ENCODE measurements at regions not wholly inside any gene's neighbourhood (a gene's known extent, or its start where the extent isn't known, plus 50 kb on each side); places are given as distances from the start of the nearest gene placed in this dataset.

GRCh38 chr2:212845941-212846340, 305.5 kb downstream of the IKZF2 start:
- peaks cover 44% of the 10 kb centered on the region for H3K4me1 ChIP-seq (ENCODE audit: insufficient read depth, poor library complexity, severe bottlenecking)
- no peaks in the 10 kb centered on the region for H3K9me3 ChIP-seq (ENCODE audit: severe bottlenecking)
- DNase-seq (ENCODE audit: low spot score), result no peak
- no peaks in the 10 kb centered on the region for H3K27me3 ChIP-seq (ENCODE audit: insufficient read depth, poor library complexity, severe bottlenecking)
- ATAC-seq (ENCODE audit: low read depth), result peak; percentile 60
- H3K36me3 ChIP-seq (ENCODE audit: low read depth), result no peaks in the 10 kb centered on the region
- no peak for TF ChIP-seq CTCF (IDR thresholded peaks at IDR 0.05; ENCODE audit: poor library complexity, severe bottlenecking)
- no peak overlapping the region for H3K4me3 ChIP-seq (ENCODE audit: severe bottlenecking)
- H3K27ac ChIP-seq (ENCODE audit: poor library complexity, severe bottlenecking), result peak overlapping the region; percentile 99

GRCh38 chr2:212843409-212844199, 305.0 kb upstream of the ERBB4 start:
- Histone ChIP-seq H3K4me3 (ENCODE audit: severe bottlenecking) (no peak overlapping the region), H3K27me3 (ENCODE audit: insufficient read depth, poor library complexity, severe bottlenecking) (no peaks in the 10 kb centered on the region), H3K9me3 (ENCODE audit: severe bottlenecking) (no peaks in the 10 kb centered on the region), H3K27ac (ENCODE audit: poor library complexity, severe bottlenecking) (peak overlapping the region; percentile 99), H3K4me1 (ENCODE audit: insufficient read depth, poor library complexity, severe bottlenecking) (peaks cover 44% of the 10 kb centered on the region), H3K36me3 (ENCODE audit: low read depth) (no peaks in the 10 kb centered on the region)
- DNase-seq (ENCODE audit: low spot score), result no peak
- peak; percentile 71 for ATAC-seq (ENCODE audit: low read depth)
- TF ChIP-seq CTCF (IDR thresholded peaks at IDR 0.05; ENCODE audit: poor library complexity, severe bottlenecking), result no peak

- Histone ChIP-seq H3K36me3 (ENCODE audit: low read depth) (no peaks in the 10 kb centered on the region), H3K27ac (ENCODE audit: poor library complexity, severe bottlenecking) (peak overlapping the region; percentile 99), H3K4me3 (ENCODE audit: severe bottlenecking) (no peak overlapping the region), H3K27me3 (ENCODE audit: insufficient read depth, poor library complexity, severe bottlenecking) (no peaks in the 10 kb centered on the region), H3K4me1 (ENCODE audit: insufficient read depth, poor library complexity, severe bottlenecking) (peaks cover 44% of the 10 kb centered on the region), H3K9me3 (ENCODE audit: severe bottlenecking) (no peaks in the 10 kb centered on the region)
- no peak for TF ChIP-seq CTCF (IDR thresholded peaks at IDR 0.05; ENCODE audit: poor library complexity, severe bottlenecking)
- ATAC-seq (ENCODE audit: low read depth), result peak; percentile 85
- DNase-seq (ENCODE audit: low spot score), result no peak
These were observed 304.1 kb upstream of the ERBB4 start for GRCh38 chr2:212842544-212843185.

GRCh38 chr2:212841460-212841859, 302.9 kb upstream of the ERBB4 start:
- Histone ChIP-seq H3K4me3 (ENCODE audit: severe bottlenecking) (no peak overlapping the region), H3K36me3 (ENCODE audit: low read depth) (no peaks in the 10 kb centered on the region), H3K27ac (ENCODE audit: poor library complexity, severe bottlenecking) (peak overlapping the region; percentile 99), H3K9me3 (ENCODE audit: severe bottlenecking) (no peaks in the 10 kb centered on the region), H3K4me1 (ENCODE audit: insufficient read depth, poor library complexity, severe bottlenecking) (peaks cover 43% of the 10 kb centered on the region), H3K27me3 (ENCODE audit: insufficient read depth, poor library complexity, severe bottlenecking) (no peaks in the 10 kb centered on the region)
- no peak for TF ChIP-seq CTCF (IDR thresholded peaks at IDR 0.05; ENCODE audit: poor library complexity, severe bottlenecking)
- no peak for ATAC-seq (ENCODE audit: low read depth)
- no peak for DNase-seq (ENCODE audit: low spot score)
